ENCODE measurements at regions not wholly inside any gene's neighbourhood (a gene's known extent, or its start where the extent isn't known, plus 50 kb on each side); places are given as distances from the start of the nearest gene placed in this dataset.

- TF ChIP-seq CEBPB (IDR thresholded peaks at IDR 0.05), result peak; percentile 77
- no peak for TF ChIP-seq CREB1 (IDR thresholded peaks at IDR 0.05; ENCODE audit: low read depth)
Measured at GRCh38 chr2:156687715-156688114, 251.5 kb downstream of the GPD2 start.

- no peak for TF ChIP-seq CEBPB (IDR thresholded peaks at IDR 0.05)
- no peak for TF ChIP-seq RAD21 (IDR thresholded peaks at IDR 0.05; ENCODE audit: low read depth)
- TF ChIP-seq USF1 (IDR thresholded peaks at IDR 0.05), result no peak
- TF ChIP-seq MAX (IDR thresholded peaks at IDR 0.05), result no peak
- TF ChIP-seq NFIC (IDR thresholded peaks at IDR 0.05), result no peak
- no peak for TF ChIP-seq TEAD4 (IDR thresholded peaks at IDR 0.05)
- no peak for TF ChIP-seq REST (IDR thresholded peaks at IDR 0.05; ENCODE audit: low read depth)
- no peak for TF ChIP-seq ZBTB7A (IDR thresholded peaks at IDR 0.05; ENCODE audit: low read depth)
- no peak for TF ChIP-seq FOXM1 (IDR thresholded peaks at IDR 0.05; ENCODE audit: borderline replicate concordance, low read depth)
- no peak for TF ChIP-seq EGR1 (IDR thresholded peaks at IDR 0.05)
- TF ChIP-seq TCF12 (IDR thresholded peaks at IDR 0.05; ENCODE audit: low read depth), result no peak
- no peak for TF ChIP-seq TAF1 (IDR thresholded peaks at IDR 0.05; ENCODE audit: low read depth)
- TF ChIP-seq YY1 (IDR thresholded peaks at IDR 0.05; ENCODE audit: low read depth), result no peak
- no peak for TF ChIP-seq CREB1 (IDR thresholded peaks at IDR 0.05; ENCODE audit: low read depth)
Measured at GRCh38 chr2:156689939-156690338, 253.8 kb downstream of the GPD2 start.

- TF ChIP-seq CEBPB (IDR thresholded peaks at IDR 0.05), result no peak
- TF ChIP-seq CREB1 (IDR thresholded peaks at IDR 0.05; ENCODE audit: low read depth), result no peak
- no peak for TF ChIP-seq TEAD4 (IDR thresholded peaks at IDR 0.05)
- no peak for TF ChIP-seq MAX (IDR thresholded peaks at IDR 0.05)
- TF ChIP-seq YY1 (IDR thresholded peaks at IDR 0.05; ENCODE audit: low read depth), result no peak
- TF ChIP-seq TAF1 (IDR thresholded peaks at IDR 0.05; ENCODE audit: low read depth), result no peak
- TF ChIP-seq REST (IDR thresholded peaks at IDR 0.05; ENCODE audit: low read depth), result no peak
- no peak for TF ChIP-seq ZBTB7A (IDR thresholded peaks at IDR 0.05; ENCODE audit: low read depth)
- no peak for TF ChIP-seq FOXM1 (IDR thresholded peaks at IDR 0.05; ENCODE audit: borderline replicate concordance, low read depth)
- TF ChIP-seq EP300 (IDR thresholded peaks at IDR 0.05; ENCODE audit: borderline replicate concordance), result no peak
- no peak for TF ChIP-seq USF1 (IDR thresholded peaks at IDR 0.05)
- no peak for TF ChIP-seq NFIC (IDR thresholded peaks at IDR 0.05)
- TF ChIP-seq EGR1 (IDR thresholded peaks at IDR 0.05), result no peak
- no peak for TF ChIP-seq TCF12 (IDR thresholded peaks at IDR 0.05; ENCODE audit: low read depth)
- TF ChIP-seq RAD21 (IDR thresholded peaks at IDR 0.05; ENCODE audit: low read depth), result no peak
Measured at GRCh38 chr2:156691014-156691413, 254.8 kb downstream of the GPD2 start.

- no peak for TF ChIP-seq REST (IDR thresholded peaks at IDR 0.05; ENCODE audit: low read depth)
- TF ChIP-seq EGR1 (IDR thresholded peaks at IDR 0.05), result no peak
- TF ChIP-seq MAX (IDR thresholded peaks at IDR 0.05), result no peak
- TF ChIP-seq CEBPB (IDR thresholded peaks at IDR 0.05), result no peak
- TF ChIP-seq USF1 (IDR thresholded peaks at IDR 0.05), result no peak
- TF ChIP-seq TAF1 (IDR thresholded peaks at IDR 0.05; ENCODE audit: low read depth), result no peak
- TF ChIP-seq RAD21 (IDR thresholded peaks at IDR 0.05; ENCODE audit: low read depth), result no peak
- no peak for TF ChIP-seq NFIC (IDR thresholded peaks at IDR 0.05)
- no peak for TF ChIP-seq YY1 (IDR thresholded peaks at IDR 0.05; ENCODE audit: low read depth)
- no peak for TF ChIP-seq EP300 (IDR thresholded peaks at IDR 0.05; ENCODE audit: borderline replicate concordance)
- no peak for TF ChIP-seq CREB1 (IDR thresholded peaks at IDR 0.05; ENCODE audit: low read depth)
- TF ChIP-seq ZBTB7A (IDR thresholded peaks at IDR 0.05; ENCODE audit: low read depth), result no peak
- TF ChIP-seq TEAD4 (IDR thresholded peaks at IDR 0.05), result no peak
- TF ChIP-seq TCF12 (IDR thresholded peaks at IDR 0.05; ENCODE audit: low read depth), result no peak
- no peak for TF ChIP-seq FOXM1 (IDR thresholded peaks at IDR 0.05; ENCODE audit: borderline replicate concordance, low read depth)
Measured at GRCh38 chr2:156695020-156695419, 258.8 kb downstream of the GPD2 start.
